ENCODE measurements at regions not wholly inside any gene's neighbourhood (a gene's known extent, or its start where the extent isn't known, plus 50 kb on each side); places are given as distances from the start of the nearest gene placed in this dataset.

- no peaks in the 10 kb centered on the region for H3K27me3 ChIP-seq
- no peak overlapping the region for H3K4me3 ChIP-seq
- H3K4me1 ChIP-seq, result no peaks in the 10 kb centered on the region
- TF ChIP-seq CTCF (IDR thresholded peaks at IDR 0.05 in 4 of 5, conservative IDR thresholded peaks at IDR 0.05 in 1 of 5) (no peak), POLR2A (IDR thresholded peaks at IDR 0.05) (no peak)
- no peaks in the 10 kb centered on the region for H3K9me3 ChIP-seq
- intact Hi-C loops (cut with DNase I; ENCODE audit: low total_unique reads) (no loop called here), in situ Hi-C loops (cut with MboI; ENCODE audit: low sequenced_read_pairs in 4 of 4) (no loop called here)
- DNase-seq (no peak), ATAC-seq (no peak)
- no peaks in the 10 kb centered on the region for H3K36me3 ChIP-seq
- no peak overlapping the region for H3K27ac ChIP-seq
Measured at GRCh38 chr7:155899596-155899995, 87.3 kb upstream of the SHH start.

DNA sequence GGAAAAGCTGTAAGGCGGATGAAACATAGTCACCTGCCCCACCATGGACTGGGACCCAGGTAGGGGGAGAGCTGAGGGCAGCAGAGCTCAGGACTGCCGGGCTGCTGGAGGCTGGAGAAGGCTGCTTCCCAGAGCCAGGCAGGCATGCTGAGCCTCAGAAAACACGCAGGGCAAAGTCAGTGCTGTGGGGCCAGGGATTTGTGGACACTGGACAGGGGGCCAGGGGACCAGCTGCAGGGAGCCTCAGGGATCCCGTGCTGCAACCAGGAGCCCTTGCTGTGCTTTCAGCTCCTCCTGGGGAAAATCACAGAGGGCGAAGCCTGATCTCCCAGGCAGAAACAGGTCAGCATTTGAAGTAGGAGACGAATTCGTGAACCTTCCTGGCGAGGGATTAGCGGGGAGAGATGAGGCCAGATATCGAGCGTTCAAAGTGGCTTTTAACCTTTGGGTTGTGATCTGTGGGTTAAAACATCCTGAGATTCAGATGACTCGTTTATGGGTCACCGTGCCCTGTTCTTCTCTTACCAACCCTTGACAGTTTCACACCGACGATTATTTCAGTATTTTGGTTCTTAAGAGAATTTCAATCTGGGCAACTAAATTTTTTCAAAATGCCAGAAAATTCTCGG, 85.6 kb upstream of the SHH start:
- Histone ChIP-seq H3K9me3 (no peaks in the 10 kb centered on the region), H3K4me1 (no peaks in the 10 kb centered on the region), H3K4me3 (no peak overlapping the region), H3K27ac (no peak overlapping the region), H3K36me3 (no peaks in the 10 kb centered on the region), H3K27me3 (no peaks in the 10 kb centered on the region)
- in situ Hi-C loops (cut with MboI; ENCODE audit: low sequenced_read_pairs in 4 of 4) (no loop called here), intact Hi-C loops (cut with DNase I; ENCODE audit: low total_unique reads) (no loop called here)
- ATAC-seq (no peak), DNase-seq (no peak)
- TF ChIP-seq POLR2A (IDR thresholded peaks at IDR 0.05) (no peak), CTCF (IDR thresholded peaks at IDR 0.05 in 4 of 5, conservative IDR thresholded peaks at IDR 0.05 in 1 of 5) (no peak)

DNA sequence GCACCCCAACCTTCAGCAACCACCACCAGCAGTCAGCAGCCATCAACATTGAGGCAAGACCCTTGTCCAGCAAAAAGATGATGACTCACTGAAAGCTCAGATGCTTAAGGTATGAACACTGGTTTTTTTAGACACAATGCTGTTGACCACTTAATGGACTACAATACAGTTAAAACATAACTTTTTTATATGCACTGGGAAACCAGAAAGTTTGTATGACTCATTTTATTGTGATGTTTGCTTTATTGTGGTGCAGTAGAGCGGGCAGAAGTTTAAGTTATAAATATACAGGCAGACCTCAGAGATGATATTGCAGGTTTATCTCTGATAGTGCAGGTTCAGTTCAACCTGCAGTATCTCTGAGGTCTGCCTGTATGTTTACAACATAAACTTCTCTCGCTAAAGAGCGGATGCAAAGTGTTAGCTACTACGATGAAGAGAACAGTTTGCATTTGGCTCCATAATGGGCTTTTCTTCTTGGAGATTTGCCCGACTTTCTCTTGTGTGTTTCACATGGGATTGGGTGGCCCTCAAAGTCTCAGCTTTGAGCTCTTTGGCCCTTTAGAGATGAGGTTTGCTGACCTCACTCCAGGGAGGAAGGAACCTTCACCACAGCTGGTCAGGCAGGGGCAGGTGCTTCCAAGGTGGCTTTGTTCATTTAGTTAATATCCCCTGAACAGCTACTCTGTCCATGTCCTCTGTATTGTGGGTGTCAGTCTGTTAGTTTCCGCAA, 84.4 kb upstream of the SHH start:
- in situ Hi-C loops (cut with MboI; ENCODE audit: low sequenced_read_pairs in 4 of 4), result no loop called here
- ATAC-seq, result no peak
- Histone ChIP-seq H3K4me3 (no peak overlapping the region), H3K4me1 (no peaks in the 10 kb centered on the region), H3K27ac (no peak overlapping the region), H3K27me3 (no peaks in the 10 kb centered on the region), H3K36me3 (no peaks in the 10 kb centered on the region), H3K9me3 (no peaks in the 10 kb centered on the region)
- no peak for TF ChIP-seq POLR2A (IDR thresholded peaks at IDR 0.05)
- no peak for TF ChIP-seq CTCF (IDR thresholded peaks at IDR 0.05 in 4 of 5, conservative IDR thresholded peaks at IDR 0.05 in 1 of 5)
- DNase-seq, result no peak
- intact Hi-C loops (cut with DNase I; ENCODE audit: low total_unique reads), result no loop called here

DNA sequence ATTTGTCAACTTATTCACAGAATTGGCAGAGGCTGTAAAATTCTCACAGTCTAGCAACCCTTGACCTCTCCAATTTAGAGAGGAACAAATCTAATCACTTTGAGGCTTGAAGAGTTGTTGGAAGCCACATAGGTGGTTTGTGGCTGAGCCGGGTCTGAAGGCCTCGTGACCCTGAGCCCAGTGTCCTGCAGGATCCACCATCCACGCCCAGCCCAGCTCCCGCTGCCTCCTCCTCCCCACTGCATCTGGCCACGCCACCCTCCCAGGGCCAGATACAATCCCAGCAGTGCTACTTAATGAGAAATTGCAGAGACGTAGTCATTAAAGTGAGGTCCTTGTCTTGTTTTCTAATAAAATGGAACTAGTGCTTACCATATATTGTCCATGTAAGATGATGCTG, 81.4 kb upstream of the SHH start:
- Histone ChIP-seq H3K9me3 (no peaks in the 10 kb centered on the region), H3K4me3 (no peak overlapping the region), H3K4me1 (no peaks in the 10 kb centered on the region), H3K36me3 (no peaks in the 10 kb centered on the region), H3K27ac (no peak overlapping the region), H3K27me3 (no peaks in the 10 kb centered on the region)
- intact Hi-C loops (cut with DNase I; ENCODE audit: low total_unique reads), result no loop called here
- in situ Hi-C loops (cut with MboI; ENCODE audit: low sequenced_read_pairs in 4 of 4), result no loop called here
- no peak for ATAC-seq
- TF ChIP-seq CTCF (IDR thresholded peaks at IDR 0.05 in 4 of 5, conservative IDR thresholded peaks at IDR 0.05 in 1 of 5) (no peak), POLR2A (IDR thresholded peaks at IDR 0.05) (no peak)
- DNase-seq, result no peak

Measured in gastrocnemius medialis (tissue), 4 donors.